LNCaP clone FGC (cell line): ENCODE measurements at regions not wholly inside any gene's neighbourhood (a gene's known extent, or its start where the extent isn't known, plus 50 kb on each side); places are given as distances from the start of the nearest gene placed in this dataset.

Experiments
- DNase-seq: peaks from one replicate; pipeline ENCODE4 v3.0.0-alpha.2; 2011; ENCODE audit warnings: low read depth
- H3K4me3 ChIP-seq: 2 replicates; pipeline ENCODE4 v1.5.1; 2011; ENCODE audit warnings: mild to moderate bottlenecking, low read depth, low read length, control low read depth
- CTCF ChIP-seq: IDR thresholded peaks from 2 replicates; pipeline ENCODE4 v1.5.1; 2012; ENCODE audit warnings: mild to moderate bottlenecking; ENCODE audit not compliant: control insufficient read depth, insufficient read depth; ENCODE audit errors: extremely low read depth

DNA sequence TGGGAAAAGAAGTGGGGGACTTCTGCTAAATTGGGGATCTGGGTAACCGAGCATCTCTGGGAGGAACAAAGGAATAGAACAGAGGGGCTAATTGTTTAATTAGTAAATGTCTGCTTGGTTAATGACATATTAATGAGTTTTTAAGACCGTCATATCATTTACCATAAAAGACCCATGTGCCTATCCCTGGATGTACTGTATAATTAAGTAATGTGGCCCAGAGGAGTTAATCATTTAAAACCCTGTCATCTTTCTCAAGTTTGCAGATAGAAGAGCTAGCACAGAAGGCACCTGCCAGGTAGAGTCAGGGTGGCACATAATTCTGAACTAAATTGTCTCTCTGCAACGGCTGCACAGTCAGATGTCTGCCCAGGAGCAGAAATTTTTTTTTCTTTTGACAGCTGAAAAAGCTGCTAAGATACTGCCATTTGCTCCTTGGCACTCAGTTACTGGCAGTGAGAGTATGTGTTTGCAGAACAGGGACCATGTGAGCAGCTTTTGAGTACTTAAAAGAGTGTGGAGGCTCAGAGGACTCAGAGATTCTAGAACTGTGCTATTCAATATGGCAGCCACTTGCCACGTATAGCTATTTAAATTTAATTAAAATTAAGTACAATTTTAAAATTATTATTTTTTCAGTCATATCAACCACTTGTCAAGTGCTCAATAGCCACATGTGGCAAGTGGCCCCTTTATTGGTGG, 202.7 kb upstream of the SLC35B3 start:
- no peak overlapping the region for H3K4me3 ChIP-seq
- no peak for DNase-seq
- TF ChIP-seq CTCF = no peak

- H3K4me3 ChIP-seq = no peak overlapping the region
- TF ChIP-seq CTCF = no peak
- DNase-seq = no peak
These were observed 198.4 kb upstream of the SLC35B3 start for GRCh38 chr6:8633762-8634161.

GRCh38 chr6:8628736-8629135, 193.4 kb upstream of the SLC35B3 start:
- no peak overlapping the region for H3K4me3 ChIP-seq
- DNase-seq = no peak
- TF ChIP-seq CTCF = no peak

- H3K4me3 ChIP-seq = no peak overlapping the region
- DNase-seq = no peak
- no peak for TF ChIP-seq CTCF
These were observed 192.7 kb upstream of the SLC35B3 start for GRCh38 chr6:8628063-8628462.

DNA sequence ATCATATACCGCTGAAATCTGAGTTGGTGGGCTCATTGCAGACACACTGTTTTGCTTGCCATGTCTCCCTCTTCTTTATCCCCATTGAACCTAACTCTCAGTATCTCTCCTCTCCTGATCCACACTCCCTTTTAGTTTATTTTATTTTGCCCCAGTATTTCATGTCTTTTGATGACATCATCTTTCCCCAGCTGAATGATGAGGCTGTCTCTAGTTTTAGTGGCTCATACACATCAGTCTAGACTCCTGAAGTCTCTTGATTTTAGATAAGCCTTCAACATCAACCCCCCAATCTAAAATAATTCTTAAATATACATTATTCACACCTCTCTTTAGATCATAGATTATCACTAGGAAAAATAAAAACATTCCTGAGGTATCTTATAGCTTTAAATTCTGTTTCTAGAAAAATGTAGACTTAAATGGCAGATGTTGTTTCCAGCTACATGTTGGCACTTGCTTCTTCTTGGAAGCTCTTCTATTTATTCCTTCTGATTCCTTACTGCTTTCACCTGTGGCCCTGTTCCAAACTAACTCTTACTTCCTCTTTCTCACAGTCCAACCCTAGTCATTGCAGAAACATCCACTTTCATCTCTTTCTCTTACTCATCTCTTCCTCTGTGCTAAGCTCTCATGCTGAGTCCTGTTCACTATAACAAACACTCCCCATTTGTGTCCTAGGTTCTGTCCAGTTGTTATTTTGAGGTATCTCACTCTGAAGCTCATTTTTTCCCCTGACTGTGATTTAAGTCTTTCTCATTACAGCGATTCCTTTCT, 191.9 kb upstream of the SLC35B3 start:
- H3K4me3 ChIP-seq = no peak overlapping the region
- DNase-seq = no peak
- TF ChIP-seq CTCF = no peak

GRCh38 chr6:8624665-8625064, 189.3 kb upstream of the SLC35B3 start:
- H3K4me3 ChIP-seq = no peak overlapping the region
- DNase-seq = no peak
- no peak for TF ChIP-seq CTCF
